ENCODE measurements at regions not wholly inside any gene's neighbourhood (a gene's known extent, or its start where the extent isn't known, plus 50 kb on each side); places are given as distances from the start of the nearest gene placed in this dataset.

DNA sequence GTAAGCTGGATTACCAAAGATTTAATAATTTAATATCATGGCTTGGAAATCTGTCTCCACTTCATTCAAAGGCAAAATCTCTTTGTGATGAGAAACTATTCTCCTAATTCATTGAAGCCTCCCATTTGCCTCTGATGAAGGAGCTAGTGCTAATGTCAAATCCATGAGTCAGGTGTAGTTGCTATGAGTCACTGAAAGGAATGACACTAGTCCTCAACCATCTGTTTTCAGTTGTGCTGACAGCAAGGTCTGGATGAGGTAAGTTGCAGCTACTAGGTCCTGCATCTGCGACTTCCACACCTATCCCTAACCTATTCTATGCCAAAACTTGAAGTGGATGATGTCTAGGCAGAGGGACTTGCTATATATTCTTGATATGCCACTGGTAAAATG lies 324.0 kb upstream of the UBE2E3 start:
- DNase-seq, result no peak

- no peak for DNase-seq
These were observed 324.5 kb upstream of the UBE2E3 start for GRCh38 chr2:180655842-180656454.

DNA sequence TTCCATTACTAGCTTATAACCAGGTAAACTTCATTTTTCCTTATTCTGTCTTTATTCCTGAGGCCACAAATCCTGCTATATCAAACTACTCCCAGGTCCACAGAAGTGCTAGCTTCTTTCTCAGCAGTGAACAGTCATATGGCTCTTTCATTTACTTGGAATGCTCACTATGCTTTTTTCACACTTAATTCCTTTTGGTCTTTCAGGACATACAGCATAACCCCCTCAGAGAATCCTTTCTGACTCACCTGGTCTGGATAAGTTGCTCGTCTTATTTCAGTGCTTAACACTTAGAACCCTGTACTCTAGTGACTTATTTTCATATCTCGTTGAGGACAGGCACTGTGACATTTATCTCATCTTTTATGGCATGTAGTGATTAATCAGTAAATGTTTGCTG lies 325.0 kb upstream of the UBE2E3 start:
- DNase-seq, result no peak

- no peak for DNase-seq
These were observed 326.9 kb upstream of the UBE2E3 start for GRCh38 chr2:180653481-180653880.

DNA sequence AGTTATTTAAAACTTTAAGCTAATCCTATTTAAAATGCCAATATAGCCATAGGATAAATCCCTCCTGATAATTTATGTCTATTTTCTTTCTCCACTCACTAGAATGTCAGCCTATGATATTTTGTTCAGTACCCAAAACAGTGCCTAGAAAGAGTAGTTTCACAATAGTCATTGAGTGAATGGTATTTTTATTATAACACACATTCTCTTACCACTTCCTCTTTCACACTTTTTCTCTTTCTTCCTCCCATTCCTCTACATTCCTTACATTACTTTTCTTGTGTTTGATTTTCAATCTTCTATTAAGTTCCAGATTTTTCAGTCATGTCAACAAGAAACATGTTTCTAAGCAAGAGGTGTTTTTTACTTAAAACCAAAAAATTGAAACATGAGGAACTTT lies 327.6 kb upstream of the UBE2E3 start:
- DNase-seq, result no peak

DNA sequence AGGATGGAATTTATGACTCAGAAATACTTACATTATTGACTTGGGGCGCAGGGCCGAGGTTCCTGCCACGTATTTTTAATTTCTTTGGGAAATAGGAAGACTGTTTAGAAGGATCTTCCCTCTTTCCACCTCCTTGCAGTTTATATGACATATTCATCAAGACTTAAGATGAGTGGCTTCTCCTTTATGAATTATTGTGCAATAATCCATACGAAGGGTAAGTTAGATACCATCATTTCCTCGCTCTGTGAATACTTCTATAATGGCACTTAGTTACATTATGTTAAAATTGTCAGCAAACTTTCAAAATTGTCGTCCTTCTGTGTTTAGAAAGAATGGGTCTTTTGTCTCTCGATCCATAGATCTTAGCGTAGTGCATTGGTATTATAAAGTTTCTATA lies 328.8 kb upstream of the UBE2E3 start:
- no peak for DNase-seq

- no peak for DNase-seq
These were observed 332.8 kb upstream of the UBE2E3 start for GRCh38 chr2:180647621-180648020.

DNA sequence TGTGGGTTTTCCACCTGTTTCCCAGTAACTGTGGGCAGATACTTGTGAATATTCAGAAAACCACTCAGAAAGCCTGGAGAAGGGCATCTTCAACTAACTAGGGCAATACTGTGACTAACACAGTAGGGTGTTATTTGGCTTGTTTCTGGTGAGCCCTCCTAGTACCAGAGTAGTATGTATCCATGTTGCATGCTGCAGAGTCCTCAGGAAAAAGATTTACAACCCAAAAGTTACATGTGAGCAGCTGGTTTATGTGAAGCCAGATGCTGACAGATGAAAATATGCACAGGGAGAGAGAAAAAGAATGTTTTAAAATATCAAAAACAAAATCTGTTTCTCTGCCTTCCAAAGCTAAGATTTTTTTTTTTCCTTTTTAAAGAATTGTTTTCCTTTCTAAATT lies 333.2 kb upstream of the UBE2E3 start:
- no peak for DNase-seq

- DNase-seq, result no peak
These were observed 333.6 kb upstream of the UBE2E3 start for GRCh38 chr2:180646756-180647155.

- no peak for DNase-seq
These were observed 335.7 kb upstream of the UBE2E3 start for GRCh38 chr2:180644709-180645108.

GRCh38 chr2:180630756-180631155 lies 349.6 kb upstream of the UBE2E3 start:
- no peak for DNase-seq

GRCh38 chr2:180625006-180625844 lies 355.2 kb upstream of the UBE2E3 start:
- DNase-seq, result no peak

DNA sequence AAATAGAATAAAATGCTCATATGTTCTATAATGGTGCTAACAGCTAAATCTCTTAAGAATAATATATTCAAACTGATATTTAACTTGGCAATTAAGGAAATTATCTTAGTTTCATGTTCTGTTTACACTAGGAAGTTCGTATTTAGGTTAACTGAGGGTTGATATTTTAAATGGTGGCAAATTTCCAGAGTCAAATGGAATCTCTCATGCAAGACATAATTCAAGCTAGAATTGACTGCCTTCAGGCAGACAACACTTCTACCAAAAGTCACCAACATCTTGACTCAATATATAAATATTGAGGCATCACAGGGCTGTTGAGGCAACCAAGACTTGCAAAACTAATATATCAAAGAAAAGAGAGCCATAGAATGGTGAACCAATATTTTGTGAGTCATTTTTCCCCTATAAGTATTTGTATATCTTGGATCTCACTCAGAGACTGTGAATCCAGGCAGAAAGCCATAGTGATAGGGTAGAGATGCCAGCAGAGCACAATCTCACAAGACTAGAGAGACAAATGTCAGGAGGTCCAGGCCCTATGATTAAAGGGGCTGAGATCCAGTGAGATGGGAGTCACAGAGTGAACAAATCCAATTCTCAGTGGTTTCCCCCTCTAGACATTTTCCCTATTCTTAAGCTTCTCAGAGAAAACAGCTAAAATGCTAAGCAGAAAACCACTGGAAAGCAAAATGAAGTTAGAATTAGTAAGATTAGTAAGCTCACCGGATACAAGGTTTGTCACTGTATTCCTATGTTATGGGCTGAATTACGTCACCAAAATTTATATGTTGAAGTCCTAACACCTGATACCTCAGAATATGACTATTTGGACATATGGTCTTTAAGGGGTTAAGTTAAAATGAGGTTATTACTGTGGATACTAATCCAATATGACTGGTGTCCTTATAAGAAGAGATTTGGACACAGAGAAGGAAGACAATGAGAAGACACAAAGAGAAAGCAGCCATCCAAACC lies 358.2 kb upstream of the UBE2E3 start:
- DNase-seq, result no peak

DNA sequence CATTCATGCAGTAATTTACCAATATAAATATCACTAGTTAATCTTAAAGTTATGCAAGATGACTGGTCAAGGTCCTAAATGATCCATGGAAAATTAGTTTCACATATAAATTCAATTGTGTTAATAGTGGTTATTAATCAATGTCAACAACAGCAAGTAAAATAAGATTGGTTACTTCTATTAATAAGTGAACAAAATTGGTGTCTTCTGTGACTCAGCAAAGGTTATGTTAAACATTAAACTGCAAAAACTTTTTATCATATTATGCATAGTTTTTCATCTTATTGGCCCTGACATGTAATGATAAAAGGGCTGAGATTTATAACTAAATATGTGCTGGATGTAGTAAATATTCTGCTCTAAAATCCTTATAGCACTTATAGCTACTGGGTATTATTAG lies 359.0 kb upstream of the UBE2E3 start:
- DNase-seq, result no peak

GRCh38 chr2:180618570-180618969 lies 361.8 kb upstream of the UBE2E3 start:
- no peak for DNase-seq

GRCh38 chr2:180614776-180615175 lies 365.6 kb upstream of the UBE2E3 start:
- DNase-seq, result no peak

GRCh38 chr2:180609626-180610340 lies 370.6 kb upstream of the UBE2E3 start:
- DNase-seq, result no peak

GRCh38 chr2:180607514-180608049 lies 372.8 kb upstream of the UBE2E3 start:
- no peak for DNase-seq

DNA sequence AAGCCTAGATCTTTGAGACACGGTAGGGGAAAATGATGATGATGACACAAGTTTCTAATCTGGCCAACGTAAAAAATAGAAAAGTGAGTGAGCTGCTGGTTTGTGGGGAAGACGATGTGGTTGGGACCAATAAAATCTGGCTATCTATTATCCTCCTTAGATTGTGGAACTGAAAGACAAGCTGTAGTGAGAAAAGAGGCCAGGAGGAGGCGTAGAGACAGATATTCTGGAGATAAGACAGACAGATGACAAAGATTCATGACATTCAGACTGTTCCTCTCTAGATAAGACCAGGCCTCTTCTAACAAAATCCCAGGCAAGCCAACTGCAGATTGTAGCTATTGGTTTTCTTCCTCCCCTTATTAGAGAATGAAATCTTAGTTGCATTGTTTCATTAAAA lies 376.3 kb upstream of the UBE2E3 start:
- DNase-seq, result peak; percentile 7

- DNase-seq, result no peak
These were observed 379.4 kb upstream of the UBE2E3 start for GRCh38 chr2:180601016-180601415.

- DNase-seq, result no peak
These were observed 380.6 kb upstream of the UBE2E3 start for GRCh38 chr2:180599804-180600203.

GRCh38 chr2:180597179-180597578 lies 383.2 kb upstream of the UBE2E3 start:
- no peak for DNase-seq

DNA sequence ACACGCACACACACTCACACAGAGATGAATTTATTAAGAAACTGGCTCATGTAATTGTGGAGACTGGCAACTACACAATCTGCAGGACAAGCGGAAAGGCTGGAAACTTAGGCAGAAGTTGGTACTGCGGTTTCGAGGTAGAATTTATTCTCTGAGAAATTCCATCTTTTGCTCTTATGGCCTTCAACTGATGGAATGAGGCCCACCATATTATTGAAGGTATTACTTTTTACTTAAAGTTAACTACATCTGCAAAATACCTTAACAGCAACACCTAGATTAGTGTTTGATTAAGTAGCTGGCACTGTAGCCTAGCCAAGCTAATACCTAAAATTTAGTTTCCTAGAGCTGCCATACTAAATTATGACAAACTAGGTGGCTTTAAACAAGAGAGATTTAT lies 384.0 kb upstream of the UBE2E3 start:
- no peak for DNase-seq

Data from CD4-positive, alpha-beta T cell treated with Interleukin-12 subunit alpha and Interleukin-12 subunit beta, for 1 hour (primary cell).